EL (cell line): ENCODE measurements at regions not wholly inside any gene's neighbourhood (a gene's known extent, or its start where the extent isn't known, plus 50 kb on each side); places are given as distances from the start of the nearest gene placed in this dataset.

Experiments used
- DNase-seq: peaks from one replicate; pipeline ENCODE4 v3.0.0-alpha.2; 2016

- DNase-seq = no peak
Measured at GRCh38 chr15:53397041-53397616, 362.3 kb downstream of the WDR72 start.

GRCh38 chr15:53395871-53396270 is 363.6 kb downstream of the WDR72 start:
- no peak for DNase-seq

- DNase-seq = no peak
Measured at GRCh38 chr15:53390549-53390948, 368.9 kb downstream of the WDR72 start.

GRCh38 chr15:53389271-53390037 is 370.0 kb downstream of the WDR72 start:
- no peak for DNase-seq

- no peak for DNase-seq
Measured at GRCh38 chr15:53384417-53384816, 375.0 kb downstream of the WDR72 start.

- no peak for DNase-seq
Measured at GRCh38 chr15:53378096-53378800, 381.2 kb downstream of the WDR72 start.

GRCh38 chr15:53367740-53368139 is 391.7 kb downstream of the WDR72 start:
- no peak for DNase-seq

- DNase-seq = no peak
Measured at GRCh38 chr15:53360881-53361280, 398.6 kb downstream of the WDR72 start.

GRCh38 chr15:53359038-53359437 is 400.4 kb downstream of the WDR72 start:
- no peak for DNase-seq

GRCh38 chr15:53354874-53355273 is 404.6 kb downstream of the WDR72 start:
- no peak for DNase-seq

GRCh38 chr15:53351373-53351772 is 408.1 kb downstream of the WDR72 start:
- no peak for DNase-seq

- DNase-seq = no peak
Measured at GRCh38 chr15:53346583-53346982, 412.9 kb downstream of the WDR72 start.

- DNase-seq = no peak
Measured at GRCh38 chr15:53331328-53332190, 427.9 kb downstream of the WDR72 start.

- DNase-seq = no peak
Measured at GRCh38 chr15:53328341-53328740, 431.1 kb downstream of the WDR72 start.

- DNase-seq = no peak
Measured at GRCh38 chr15:53324061-53324460, 435.4 kb downstream of the WDR72 start.

- no peak for DNase-seq
Measured at GRCh38 chr15:53323191-53323590, 436.3 kb downstream of the WDR72 start.

GRCh38 chr15:53320816-53321215 is 438.6 kb downstream of the WDR72 start:
- DNase-seq = no peak

GRCh38 chr15:53312707-53313106 is 446.8 kb downstream of the WDR72 start:
- DNase-seq = no peak

GRCh38 chr15:53310709-53311108 is 448.8 kb downstream of the WDR72 start:
- DNase-seq = no peak

- DNase-seq = no peak
Measured at GRCh38 chr15:53307952-53308624, 451.4 kb downstream of the WDR72 start.

GRCh38 chr15:53305554-53305953 is 453.9 kb downstream of the WDR72 start:
- no peak for DNase-seq

GRCh38 chr15:53305101-53305500 is 454.4 kb downstream of the WDR72 start:
- no peak for DNase-seq

GRCh38 chr15:53297828-53298227 is 461.6 kb downstream of the WDR72 start:
- DNase-seq = no peak
